Transverse colon (tissue), 4 donors: ENCODE measurements at regions not wholly inside any gene's neighbourhood (a gene's known extent, or its start where the extent isn't known, plus 50 kb on each side); places are given as distances from the start of the nearest gene placed in this dataset.
A peak's percentile ranks its signal among the peaks of the same experiment; 100 is the strongest.

Experiments used
- DNase-seq: peaks from one replicate; pipeline ENCODE4 v3.0.0-alpha.2; 2019
- H3K27ac ChIP-seq, 4 donors: fragments of 200-600 bp; sonication (generic); 2 replicates each; pipeline ENCODE4 v1.5.1; 2016 to 2018; ENCODE audit warnings: inconsistent platforms in 4 of 4
- H3K27me3 ChIP-seq: fragments of 200-600 bp; sonication (generic); 2 replicates; pipeline ENCODE4 v1.5.1; 2017; ENCODE audit warnings: inconsistent platforms
- H3K36me3 ChIP-seq, 4 donors: fragments of 200-600 bp; sonication (generic); 2 replicates each; pipeline ENCODE4 v1.5.1; 2017 to 2019; ENCODE audit warnings: inconsistent platforms in 4 of 4
- H3K4me1 ChIP-seq, 4 donors: fragments of 200-600 bp; sonication (generic); 2 replicates each; pipeline ENCODE4 v1.5.1; 2017 to 2020; ENCODE audit warnings: inconsistent platforms in 4 of 4
- H3K4me3 ChIP-seq, 4 donors: fragments of 200-600 bp; sonication (generic); 1 replicate in 1 of 4; 2 replicates in 3 of 4; pipeline versions ENCODE4 v1.5.1 to v1.6.1; 2017 to 2019; ENCODE audit warnings: inconsistent platforms in 4 of 4
- H3K9me3 ChIP-seq, 2 donors: fragments of 200-600 bp; sonication (generic); 2 replicates each; pipeline ENCODE4 v1.5.1; 2017 to 2019; ENCODE audit warnings: inconsistent platforms in 2 of 2
- CTCF ChIP-seq, 5 experiments: fragments of 200-600 bp in 3 of 5; fragments of 450-650 bp in 2 of 5; sonication (generic) in 3 of 5; IDR thresholded peaks; 1 replicate in 2 of 5; 2 replicates in 3 of 5; pipeline ENCODE4 v1.5.1; 2016 to 2017; ENCODE audit warnings: antibody characterized with exemption in 5 of 5, inconsistent platforms in 3 of 5, mild to moderate bottlenecking in 2 of 5, moderate library complexity in 1 of 5
- EP300 ChIP-seq: sonication (generic); formaldehyde crosslinking; IDR thresholded peaks from one replicate; pipeline ENCODE4 v1.6.1; 2017; ENCODE audit warnings: antibody characterized with exemption, low read depth
- POLR2A ChIP-seq: fragments of 450-650 bp; IDR thresholded peaks from one replicate; pipeline ENCODE4 v1.6.1; 2016; ENCODE audit warnings: antibody characterized with exemption, mild to moderate bottlenecking, moderate library complexity
- POLR2AphosphoS5 ChIP-seq, 3 donors: sonication (generic); formaldehyde crosslinking; IDR thresholded peaks; one replicate each; pipeline ENCODE4 v1.6.1; 2016; ENCODE audit warnings: antibody characterized with exemption in 3 of 3
- WGBS, 2 donors: methylation state at CpG; one replicate each; pipeline ENCODE4 v1.1.5; 2018; ENCODE audit warnings: low coverage in 1 of 2; 5-methylcytosine and 5-hydroxymethylcytosine counted together
- in situ Hi-C, 4 donors: fragments of 200-750 bp; cut with MboI; loops; one replicate each; pipeline versions ENCODE4 v1.15.0 to v1.15.1; 2017; ENCODE audit warnings: low sequenced_read_pairs in 3 of 4, low pct_ligation_motif_present in 1 of 4, low pct_unique_long_range_greater_than_20kb in 1 of 4
- intact Hi-C: fragments of 100-400 bp; cut with DNase I; formaldehyde crosslinking; loops from one replicate; pipeline ENCODE4 v1.15.1; 2023; ENCODE audit warnings: low total_unique reads

DNA sequence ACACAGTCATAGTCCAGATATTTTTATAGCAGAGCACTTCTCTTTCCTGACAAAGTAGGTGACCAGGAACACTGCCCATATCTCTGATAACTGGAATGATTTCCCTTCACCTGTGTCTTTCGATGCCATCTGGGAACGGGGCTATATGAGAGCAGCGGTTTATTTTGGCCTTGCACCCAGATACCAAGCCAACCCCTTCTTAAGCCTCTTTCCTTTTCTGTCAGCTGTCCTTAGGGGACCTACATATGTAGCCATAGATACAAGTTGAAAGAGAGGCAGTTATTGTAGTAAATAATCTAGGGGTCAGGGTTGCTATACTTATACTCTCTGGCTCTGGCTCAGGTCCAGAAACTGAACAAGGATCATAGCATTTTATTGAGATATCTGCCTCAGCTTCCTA, 128.8 kb downstream of the NHLRC3 start:
- no peak for DNase-seq
- in situ Hi-C loops (no loop called here), intact Hi-C loops (no loop called here)
- H3K27me3 ChIP-seq, result no peaks in the 10 kb centered on the region
- H3K4me1 ChIP-seq, result no peaks in the 10 kb centered on the region
- TF ChIP-seq POLR2AphosphoS5 (IDR thresholded peaks at IDR 0.05) (no peak), POLR2A (no peak), CTCF (IDR thresholded peaks at IDR 0.05) (no peak), EP300 (no peak)
- 65 to 67% methylated on average over 3 of the region's 3 CpGs for WGBS, 2 donors
- no peaks in the 10 kb centered on the region for H3K36me3 ChIP-seq
- no peak overlapping the region for H3K4me3 ChIP-seq
- H3K9me3 ChIP-seq, result no peaks in the 10 kb centered on the region
- no peak overlapping the region for H3K27ac ChIP-seq

DNA sequence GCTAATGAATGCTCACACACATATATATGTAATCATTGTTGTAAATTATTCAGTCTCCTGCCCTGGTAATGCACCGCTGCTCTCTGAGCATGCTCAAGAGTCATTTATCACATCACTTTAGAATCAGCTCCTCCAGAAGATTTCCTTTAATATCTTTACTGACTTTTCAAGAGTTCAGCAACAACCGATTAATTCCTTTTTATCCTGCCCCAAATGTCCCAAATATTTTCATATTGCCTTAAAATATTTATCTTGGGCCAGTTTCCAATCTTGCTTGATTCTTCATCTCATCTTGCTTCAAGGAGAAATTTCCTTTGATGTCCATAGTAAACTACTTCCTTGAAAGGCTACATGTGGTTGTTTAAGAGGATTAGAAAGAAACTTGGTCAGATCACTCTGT, 132.5 kb downstream of the NHLRC3 start:
- H3K4me1 ChIP-seq, result no peaks in the 10 kb centered on the region
- H3K4me3 ChIP-seq, result no peak overlapping the region
- no peak overlapping the region for H3K27ac ChIP-seq
- 62 to 65% methylated on average over 2 of the region's 2 CpGs for WGBS, 2 donors
- in situ Hi-C loops (no loop called here), intact Hi-C loops (no loop called here)
- DNase-seq, result no peak
- no peaks in the 10 kb centered on the region for H3K9me3 ChIP-seq
- no peaks in the 10 kb centered on the region for H3K27me3 ChIP-seq
- no peak for TF ChIP-seq EP300
- TF ChIP-seq POLR2A, result no peak
- TF ChIP-seq POLR2AphosphoS5 (IDR thresholded peaks at IDR 0.05), result no peak
- no peak for TF ChIP-seq CTCF (IDR thresholded peaks at IDR 0.05)
- no peaks in the 10 kb centered on the region for H3K36me3 ChIP-seq

DNA sequence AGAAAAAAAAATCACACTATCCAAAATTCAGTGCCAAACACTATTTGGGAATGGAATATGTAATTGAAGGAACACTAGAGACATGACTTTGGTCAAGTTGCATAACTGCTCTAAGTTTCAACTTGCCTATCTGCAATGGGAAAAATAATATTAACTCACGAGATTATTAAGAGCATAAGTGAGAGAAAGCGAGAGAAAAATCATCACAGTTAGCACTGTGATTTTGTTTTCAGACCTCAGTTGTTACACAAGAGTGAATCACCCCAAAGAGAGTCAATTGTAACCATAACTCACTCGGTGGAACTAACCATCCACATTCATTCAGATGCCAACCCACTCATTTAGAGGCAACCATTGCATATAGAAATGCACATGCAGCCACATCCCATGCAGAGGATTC, 147.1 kb downstream of the NHLRC3 start:
- in situ Hi-C loops (no loop called here), intact Hi-C loops (no loop called here)
- H3K4me3 ChIP-seq, result no peak overlapping the region
- 48 to 59% methylated on average over 2 to 3 of the region's 3 CpGs for WGBS, 2 donors
- no peaks in the 10 kb centered on the region for H3K36me3 ChIP-seq
- peak in 1 of 3 donors; percentile 7 for TF ChIP-seq POLR2AphosphoS5 (IDR thresholded peaks at IDR 0.05)
- no peak for TF ChIP-seq POLR2A
- H3K4me1 ChIP-seq, result no peaks in the 10 kb centered on the region
- H3K27me3 ChIP-seq, result no peaks in the 10 kb centered on the region
- no peaks in the 10 kb centered on the region for H3K9me3 ChIP-seq
- H3K27ac ChIP-seq, result peak overlapping the region in 1 of 4 donors; percentile 25
- DNase-seq, result no peak

GRCh38 chr13:39186205-39186875, 148.1 kb downstream of the NHLRC3 start:
- intact Hi-C loops, result no loop called here
- no peaks in the 10 kb centered on the region for H3K27me3 ChIP-seq
- no peak overlapping the region for H3K4me3 ChIP-seq
- 61 to 84% methylated on average over 2 of the region's 2 CpGs for WGBS, 2 donors
- H3K36me3 ChIP-seq, result no peaks in the 10 kb centered on the region
- in situ Hi-C loops, result no loop called here
- no peak for DNase-seq
- peak overlapping the region in 1 of 4 donors; percentile 25 for H3K27ac ChIP-seq
- TF ChIP-seq POLR2AphosphoS5 (IDR thresholded peaks at IDR 0.05) (peak in 1 of 3 donors; percentile 11), POLR2A (no peak)
- no peaks in the 10 kb centered on the region for H3K9me3 ChIP-seq
- H3K4me1 ChIP-seq, result no peaks in the 10 kb centered on the region

DNA sequence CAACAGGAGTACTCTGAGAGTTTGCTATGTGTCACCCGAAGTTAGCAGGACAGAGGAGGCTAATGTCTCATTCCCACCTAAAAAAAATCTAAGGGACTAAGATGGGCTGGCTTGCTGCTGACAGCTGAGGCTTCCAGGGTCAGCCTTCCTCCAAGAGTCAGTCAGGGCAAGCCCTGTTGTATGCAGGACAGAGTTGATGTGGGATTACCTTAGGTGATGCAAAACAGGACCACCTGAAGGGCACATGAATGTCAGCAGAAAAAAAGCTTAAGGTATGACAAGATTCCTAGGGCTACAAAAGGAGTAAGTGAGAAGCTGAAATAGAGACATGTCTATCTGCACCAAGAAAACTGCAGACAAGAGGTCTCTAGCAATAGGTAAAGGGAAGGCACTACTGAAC, 151.5 kb downstream of the NHLRC3 start:
- Histone ChIP-seq H3K27ac (no peak overlapping the region), H3K27me3 (no peaks in the 10 kb centered on the region), H3K4me3 (no peak overlapping the region), H3K9me3 (no peaks in the 10 kb centered on the region), H3K36me3 (no peaks in the 10 kb centered on the region), H3K4me1 (no peaks in the 10 kb centered on the region)
- in situ Hi-C loops (no loop called here), intact Hi-C loops (no loop called here)
- TF ChIP-seq POLR2AphosphoS5 (IDR thresholded peaks at IDR 0.05), result no peak
- TF ChIP-seq EP300, result no peak
- WGBS, 2 donors, result 71 to 86% methylated on average over 1 of the region's 1 CpG
- DNase-seq, result no peak
